HG03175 (cell line): ENCODE measurements at regions not wholly inside any gene's neighbourhood (a gene's known extent, or its start where the extent isn't known, plus 50 kb on each side); places are given as distances from the start of the nearest gene placed in this dataset.
"Not testable (repeated sequence)": the region's sequence is repeated elsewhere in the genome, so short reads cannot be mapped to it uniquely, and the experiment has no call there.

Source experiments
- ATAC-seq: cut with Tn5 transposase; IDR thresholded peaks from one replicate; pipeline ENCODE4 v1.9.1; 2021; ENCODE audit warnings: mild to moderate bottlenecking, moderate library complexity; ENCODE audit not compliant: unreplicated experiment

DNA sequence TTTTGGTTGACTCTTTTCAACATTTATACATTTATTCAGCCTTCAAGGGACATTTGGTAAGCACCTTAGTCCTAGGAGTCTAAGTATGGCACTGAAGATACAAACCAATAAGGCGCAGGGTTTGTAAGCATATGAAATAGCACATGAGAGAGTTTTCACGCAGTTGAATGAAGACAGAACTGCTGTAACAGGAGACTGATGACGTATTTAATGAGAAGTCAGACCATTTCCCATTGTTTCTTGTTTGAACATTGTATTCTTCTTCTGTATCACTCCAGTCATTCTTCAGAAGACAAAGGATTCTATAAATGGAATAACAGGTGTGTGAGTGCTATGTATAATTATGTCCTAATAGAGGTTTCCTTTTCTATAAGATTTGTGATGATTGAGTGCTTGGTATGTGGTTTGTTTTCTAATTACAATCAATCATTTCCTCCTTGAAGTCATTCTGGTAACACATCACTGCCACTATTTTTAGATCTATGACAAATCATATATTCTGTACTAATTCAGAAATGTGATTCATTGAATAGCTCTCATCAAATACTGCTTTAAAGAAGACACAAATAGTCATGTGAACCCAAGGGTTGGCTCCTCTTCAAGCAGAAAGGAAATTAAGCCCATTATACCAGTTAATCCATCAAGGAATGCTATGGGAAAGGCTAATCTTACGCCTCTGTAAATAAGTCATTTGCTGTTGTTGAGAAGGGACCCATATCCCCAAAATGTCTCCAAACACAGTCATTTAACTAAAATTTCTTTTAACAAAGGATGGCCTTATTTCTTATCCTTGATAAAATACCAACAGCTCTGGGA, 222.8 kb upstream of the NBEA start:
- no peak for ATAC-seq

DNA sequence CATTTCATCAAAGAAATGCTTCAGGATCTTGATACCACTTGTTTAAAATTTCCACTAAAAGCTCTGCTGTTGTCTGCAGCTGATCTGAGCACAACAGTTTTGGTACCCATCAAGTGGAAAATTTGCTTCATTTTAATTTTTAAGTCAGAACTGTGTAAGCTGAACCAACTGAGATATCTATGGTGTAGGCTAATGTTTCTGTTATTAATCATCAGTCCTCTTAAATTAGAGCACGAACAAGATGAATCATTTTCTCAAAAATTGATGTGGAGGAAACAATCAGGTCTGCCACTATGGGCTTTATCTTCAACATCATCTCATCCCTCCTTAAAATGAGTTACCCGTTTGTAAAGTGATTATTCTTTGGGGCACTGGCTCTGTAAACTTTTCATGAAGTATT, 221.5 kb upstream of the NBEA start:
- no peak for ATAC-seq

GRCh38 chr13:34721631-34722595, 220.2 kb upstream of the NBEA start:
- no peak for ATAC-seq

DNA sequence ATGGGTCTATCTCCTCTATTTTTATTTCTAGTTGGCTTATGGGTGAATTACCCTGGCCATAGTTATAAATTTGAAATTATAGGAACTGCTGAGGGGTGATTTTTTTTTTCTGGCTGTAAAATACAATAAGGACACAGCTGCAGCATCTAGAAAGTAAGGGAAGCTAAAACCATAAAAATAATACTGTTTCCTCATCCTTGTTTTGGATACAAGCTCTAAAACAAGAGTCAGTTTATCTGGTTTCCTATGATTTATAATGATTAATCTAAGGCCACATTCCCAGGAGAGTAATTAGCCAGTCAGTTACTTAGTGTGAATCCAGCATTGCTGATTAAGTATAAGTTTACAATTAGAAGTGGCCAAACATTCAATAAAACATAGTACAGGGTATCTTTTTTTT, 219.1 kb upstream of the NBEA start:
- no peak for ATAC-seq

- no peak for ATAC-seq
Observed at GRCh38 chr13:34730961-34731360, 211.1 kb upstream of the NBEA start.

- no peak for ATAC-seq
Observed at GRCh38 chr13:34731486-34731885, 210.6 kb upstream of the NBEA start.

GRCh38 chr13:34733721-34734120, 208.3 kb upstream of the NBEA start:
- no peak for ATAC-seq

DNA sequence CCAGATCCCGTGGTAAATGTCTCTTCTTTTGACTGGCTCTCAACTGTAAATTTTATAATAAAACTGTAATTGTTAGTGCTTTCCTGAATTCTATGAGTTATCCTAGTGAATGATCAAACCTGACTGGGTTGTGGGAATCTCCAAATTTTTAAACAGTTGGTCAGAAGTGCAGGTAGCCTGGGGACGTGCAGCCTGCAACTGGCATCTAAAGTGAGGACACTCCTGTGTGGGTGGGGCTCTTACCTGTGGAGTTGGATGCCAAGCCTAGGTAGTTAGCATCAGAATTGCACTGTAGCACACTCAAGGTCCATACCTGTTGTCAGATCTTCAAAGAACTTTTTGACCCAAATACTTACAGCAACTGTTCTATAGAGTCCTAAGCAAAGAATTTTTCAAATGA, 207.1 kb upstream of the NBEA start:
- ATAC-seq, result no peak

- ATAC-seq, result no peak
Observed at GRCh38 chr13:34738254-34738992, 203.6 kb upstream of the NBEA start.

GRCh38 chr13:34747056-34747455, 195.0 kb upstream of the NBEA start:
- ATAC-seq, result not testable (repeated sequence)

- ATAC-seq, result no peak
Observed at GRCh38 chr13:34747507-34747906, 194.6 kb upstream of the NBEA start.

DNA sequence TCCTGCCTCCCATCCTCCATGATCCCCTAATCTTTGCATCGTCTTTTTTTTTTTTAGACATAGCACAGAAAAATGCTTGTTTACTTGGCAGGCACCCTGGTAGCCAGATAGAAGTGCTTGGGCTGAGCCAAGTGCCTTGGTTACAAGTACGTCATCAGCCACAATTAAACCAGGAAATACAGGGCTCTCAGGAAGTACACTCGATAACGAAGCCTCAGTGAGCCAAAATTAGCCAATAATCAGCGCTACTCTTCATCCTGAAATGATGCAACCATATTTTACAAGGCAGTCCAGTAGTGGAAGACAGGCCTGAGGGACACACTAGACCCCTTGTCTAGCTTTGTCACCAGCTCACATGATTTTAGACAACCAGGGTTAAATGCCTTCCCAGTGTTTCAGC, 194.0 kb upstream of the NBEA start:
- ATAC-seq, result no peak

DNA sequence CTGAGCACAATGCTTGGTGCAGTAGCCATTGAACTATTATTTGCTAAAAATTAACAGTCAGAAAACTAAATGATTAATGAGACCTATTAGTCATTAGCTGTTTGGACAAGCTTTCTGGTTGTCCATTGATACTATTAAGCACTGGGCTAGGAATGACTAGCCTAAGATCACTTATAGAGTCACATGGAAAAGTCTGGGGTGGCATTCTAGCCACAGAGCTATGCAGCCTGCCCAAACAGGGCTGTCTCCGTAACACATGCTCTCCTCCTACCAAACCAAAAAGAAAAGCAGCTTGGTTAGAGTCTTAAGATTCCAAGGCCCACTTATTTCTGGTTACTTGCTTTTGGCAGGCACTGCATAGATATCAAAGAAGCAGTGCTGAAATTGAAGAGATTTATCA, 193.5 kb upstream of the NBEA start:
- peak; percentile 44 for ATAC-seq

- no peak for ATAC-seq
Observed at GRCh38 chr13:34749046-34749445, 193.0 kb upstream of the NBEA start.

DNA sequence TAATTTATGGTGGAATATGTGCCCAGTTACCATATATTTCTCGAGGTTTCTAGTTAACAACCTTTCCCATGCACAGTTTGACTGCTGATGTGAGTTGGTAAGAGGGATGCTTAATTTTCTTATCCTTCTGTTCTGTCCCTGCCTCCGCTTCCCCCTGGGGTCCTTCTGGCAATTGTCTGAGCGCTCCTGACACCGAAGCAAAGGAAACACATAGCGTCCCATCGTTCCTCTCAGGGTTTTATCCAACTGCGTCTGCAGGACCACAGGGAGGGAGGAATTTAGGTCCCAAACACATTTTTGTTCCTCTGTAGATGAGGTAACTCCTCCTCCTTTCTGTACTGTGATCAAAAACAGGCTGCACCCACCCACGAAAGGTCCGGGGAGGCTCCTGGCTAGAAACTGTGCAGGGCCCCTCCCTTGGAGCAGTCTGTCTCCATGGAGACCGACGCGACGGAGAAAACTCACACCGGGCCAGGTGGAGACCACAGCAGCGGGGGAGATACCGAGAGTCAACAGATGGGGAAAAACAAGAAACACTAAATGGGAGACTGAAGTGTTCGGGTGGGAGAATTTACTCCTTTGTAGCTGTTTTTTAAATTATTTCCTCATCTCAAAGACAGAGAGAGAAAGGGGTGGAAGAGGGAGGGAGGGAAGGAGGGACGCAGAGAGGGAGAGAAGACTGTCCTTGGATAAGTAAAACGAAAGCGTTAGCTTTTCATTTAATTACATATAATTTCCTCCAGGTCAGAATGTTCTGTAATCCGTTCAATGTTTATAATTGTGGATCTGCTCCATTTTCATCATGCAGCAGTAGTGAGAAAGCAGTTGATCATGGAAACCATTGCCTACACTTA, 191.8 kb upstream of the NBEA start:
- ATAC-seq, result peak; percentile 72

DNA sequence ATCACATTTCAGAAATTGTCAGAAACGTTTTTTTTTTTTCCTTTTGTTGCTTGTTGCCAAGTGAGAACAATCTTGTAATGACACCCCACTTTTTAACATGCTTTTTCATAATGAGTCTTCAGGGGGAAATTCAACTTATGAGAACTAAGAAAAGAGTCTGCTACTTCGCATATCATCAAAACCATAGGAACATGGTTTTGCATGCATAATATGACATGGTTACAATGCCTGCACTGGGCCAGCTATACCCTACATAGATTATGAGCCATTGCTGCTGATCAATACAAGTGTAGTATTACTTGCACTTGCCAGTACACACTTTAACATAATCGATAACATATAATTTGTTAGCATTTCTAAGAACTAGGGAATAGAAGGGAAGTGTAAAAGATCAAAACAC, 191.0 kb upstream of the NBEA start:
- peak; percentile 41 for ATAC-seq

DNA sequence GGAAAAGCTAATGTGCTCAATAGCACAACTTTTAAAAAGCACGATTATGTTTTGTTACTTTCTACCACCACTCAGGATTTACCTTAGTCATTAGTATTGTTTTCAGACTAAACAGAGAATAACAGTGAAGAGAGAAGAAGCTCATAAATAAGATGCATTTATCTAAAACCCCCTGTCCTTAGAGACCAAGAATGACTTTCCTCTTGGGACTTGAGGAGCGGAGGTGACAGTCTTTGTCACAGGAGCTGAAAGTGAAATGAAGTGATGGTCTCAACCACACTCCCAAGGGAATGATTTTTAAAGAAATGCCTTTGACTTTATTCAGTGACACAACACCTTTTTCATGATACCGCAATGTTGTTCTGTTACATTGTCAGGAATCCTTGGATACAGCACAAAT, 190.6 kb upstream of the NBEA start:
- no peak for ATAC-seq

- ATAC-seq, result no peak
Observed at GRCh38 chr13:34752283-34752960, 189.6 kb upstream of the NBEA start.

DNA sequence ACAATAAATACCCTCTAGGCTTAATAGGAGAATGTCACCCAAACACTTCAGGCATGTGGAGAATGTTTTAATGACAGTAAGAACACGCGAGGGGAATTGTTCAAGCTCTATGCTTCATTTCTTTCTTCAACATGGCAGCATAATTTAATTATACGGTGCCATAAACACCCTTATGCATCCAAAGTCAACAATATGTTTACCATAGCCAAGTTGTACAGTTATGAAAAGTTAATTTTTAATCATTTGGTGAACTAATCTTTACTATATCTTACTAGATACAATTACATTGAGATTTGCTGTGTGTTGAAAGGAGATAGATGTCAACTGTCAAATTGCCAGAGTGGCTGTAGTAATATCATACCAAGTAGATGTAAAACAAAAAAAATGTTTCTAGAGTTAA, 185.9 kb upstream of the NBEA start:
- no peak for ATAC-seq

GRCh38 chr13:34756572-34756971, 185.5 kb upstream of the NBEA start:
- no peak for ATAC-seq
